T-helper 2 cell treated with Interferon-gamma antibody and Interleukin-4, amounts not matched to agents 100 ng/mL and 5 ng/mL, for 36 hours (primary cell): ENCODE measurements at regions not wholly inside any gene's neighbourhood (a gene's known extent, or its start where the extent isn't known, plus 50 kb on each side); places are given as distances from the start of the nearest gene placed in this dataset.

Experiments
- intact Hi-C: fragments of 100-400 bp; cut with micrococcal nuclease; formaldehyde crosslinking; loops from one replicate; pipeline ENCODE4 v1.15.1; 2023

GRCh38 chr18:61756244-61756643, 136.6 kb downstream of the RNF152 start:
- intact Hi-C loops = no loop called here

- intact Hi-C loops = no loop called here
Measured at GRCh38 chr18:61755555-61755954, 137.3 kb downstream of the RNF152 start.

GRCh38 chr18:61754039-61754583, 138.7 kb downstream of the RNF152 start:
- intact Hi-C loops = no loop called here

GRCh38 chr18:61753373-61753772, 139.4 kb downstream of the RNF152 start:
- intact Hi-C loops = no loop called here

- intact Hi-C loops = no loop called here
Measured at GRCh38 chr18:61752973-61753372, 139.8 kb downstream of the RNF152 start.

- intact Hi-C loops = no loop called here
Measured at GRCh38 chr18:61750840-61751668, 141.8 kb downstream of the RNF152 start.

GRCh38 chr18:61749546-61749945, 143.3 kb downstream of the RNF152 start:
- intact Hi-C loops = no loop called here

- intact Hi-C loops = no loop called here
Measured at GRCh38 chr18:61749031-61749430, 143.8 kb downstream of the RNF152 start.

GRCh38 chr18:61748004-61748403, 144.8 kb downstream of the RNF152 start:
- intact Hi-C loops = no loop called here

- intact Hi-C loops = no loop called here
Measured at GRCh38 chr18:61743775-61744531, 148.9 kb downstream of the RNF152 start.

GRCh38 chr18:61742565-61743429, 150.0 kb downstream of the RNF152 start:
- intact Hi-C loops = no loop called here

- intact Hi-C loops = no loop called here
Measured at GRCh38 chr18:61741881-61742454, 150.8 kb downstream of the RNF152 start.

GRCh38 chr18:61738488-61738887, 154.3 kb downstream of the RNF152 start:
- intact Hi-C loops = no loop called here

GRCh38 chr18:61738042-61738441, 154.8 kb downstream of the RNF152 start:
- intact Hi-C loops = no loop called here

- intact Hi-C loops = no loop called here
Measured at GRCh38 chr18:61736133-61736532, 156.7 kb downstream of the RNF152 start.

GRCh38 chr18:61735564-61736102, 157.2 kb downstream of the RNF152 start:
- intact Hi-C loops = no loop called here

- intact Hi-C loops = no loop called here
Measured at GRCh38 chr18:61734396-61734795, 158.4 kb downstream of the RNF152 start.

GRCh38 chr18:61732854-61733253, 160.0 kb downstream of the RNF152 start:
- intact Hi-C loops = no loop called here

GRCh38 chr18:61731693-61732376, 161.0 kb downstream of the RNF152 start:
- intact Hi-C loops = no loop called here

- intact Hi-C loops = no loop called here
Measured at GRCh38 chr18:61731178-61731577, 161.6 kb downstream of the RNF152 start.
